ENCODE measurements at regions not wholly inside any gene's neighbourhood (a gene's known extent, or its start where the extent isn't known, plus 50 kb on each side); places are given as distances from the start of the nearest gene placed in this dataset.

DNA sequence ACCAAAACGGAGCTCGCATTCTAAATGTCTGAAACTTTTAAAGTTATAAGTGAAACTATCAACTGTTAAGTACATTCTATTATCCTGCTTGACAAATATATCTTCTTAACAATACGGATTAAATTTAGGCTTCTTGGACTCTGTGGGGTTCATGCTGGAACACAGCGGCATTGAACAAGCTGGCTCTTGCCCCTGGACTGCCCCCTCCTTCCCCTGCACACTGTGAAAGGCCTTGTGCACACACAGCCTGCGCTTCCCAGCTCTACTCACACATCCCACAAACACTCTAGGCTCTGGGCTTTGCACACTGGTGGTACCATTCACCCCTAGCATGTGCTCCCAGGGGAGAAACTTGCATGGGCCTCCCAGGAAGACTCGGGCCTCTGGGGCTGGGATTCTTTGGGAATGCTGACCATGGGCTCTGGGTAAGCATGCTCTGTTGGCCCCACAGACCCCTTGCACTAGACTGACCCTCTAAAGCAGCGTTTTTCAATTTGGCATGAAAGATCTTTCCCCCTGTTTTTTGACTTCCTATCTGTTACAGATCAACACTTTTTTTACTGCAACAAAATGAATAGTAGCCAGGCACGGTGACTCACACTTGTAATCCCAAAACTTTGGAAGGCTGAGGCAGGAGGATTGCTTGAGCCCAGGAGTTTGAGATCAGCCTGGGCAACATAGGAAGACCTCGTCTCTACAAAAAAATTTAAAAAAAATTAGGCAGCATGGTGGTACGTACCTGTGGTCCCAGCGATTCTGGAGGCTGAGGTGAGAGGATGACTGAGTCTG is 96.2 kb upstream of the CPM start:
- no peak overlapping the region for H3K4me2 ChIP-seq (replicated peaks; ENCODE audit: extremely low read depth, low read length, poor library complexity, severe bottlenecking)
- WGBS (ENCODE audit: insufficient coverage): 95% methylated on average over 4 of the region's 11 CpGs
- H3K27ac Mint-ChIP-seq: peak overlapping the region in 1 of 7 donors; percentile 11

DNA sequence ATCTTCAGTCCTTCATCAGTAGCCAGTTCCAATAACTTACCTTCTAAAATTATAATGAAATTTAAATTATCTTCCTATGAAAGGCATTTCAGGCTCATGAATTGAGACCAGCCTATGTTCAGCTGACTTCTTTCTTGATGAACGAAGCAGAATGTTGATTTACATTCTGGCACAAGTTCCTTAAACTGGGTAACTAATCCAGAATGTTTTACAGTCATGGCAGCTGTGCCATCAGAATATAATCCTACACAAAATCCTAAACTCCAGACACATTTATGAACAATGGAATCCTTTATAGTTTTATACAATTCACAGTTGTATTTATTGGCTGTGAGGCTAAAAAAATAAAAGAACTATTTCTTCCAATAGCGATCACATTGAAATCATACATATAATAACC is 97.3 kb upstream of the CPM start:
- no peaks in the 10 kb centered on the region for H3K79me2 ChIP-seq (ENCODE audit: insufficient read depth, low read length)
- no peaks in the 10 kb centered on the region for H3K9me3 ChIP-seq (replicated peaks in 1 of 2; ENCODE audit: control insufficient read depth in 1 of 2, insufficient read depth in 1 of 2, low read length in 2 of 2)
- no peak overlapping the region for H3K27ac Mint-ChIP-seq
- H3K9me3 Mint-ChIP-seq: peaks cover 0 to 7% (median 2%) of the 10 kb centered on the region in 7 donors
- WGBS (ENCODE audit: insufficient coverage): 100% methylated on average over 1 of the region's 2 CpGs
- H3K36me3 ChIP-seq (replicated peaks in 1 of 2; ENCODE audit: control insufficient read depth in 1 of 2, insufficient read depth in 2 of 2, low read length in 2 of 2): no peaks in the 10 kb centered on the region
- intact Hi-C loops (cut with micrococcal nuclease): no loop called here
- DNase-seq: no peak
- no peak overlapping the region for H3K9ac ChIP-seq (ENCODE audit: insufficient read depth, low read length, poor library complexity, severe bottlenecking)
- H3K4me3 Mint-ChIP-seq: no peak overlapping the region
- H3K4me2 ChIP-seq (replicated peaks; ENCODE audit: extremely low read depth, low read length, poor library complexity, severe bottlenecking): no peak overlapping the region
- peaks cover 0 to 2% (median 2%) of the 10 kb centered on the region in 3 donors for H3K27me3 Mint-ChIP-seq (ENCODE audit: low read depth in 3 of 3)
- H2AFZ ChIP-seq (ENCODE audit: insufficient read depth, low read depth, low read length, poor library complexity, severe bottlenecking): no peak overlapping the region
- H3K27me3 ChIP-seq (ENCODE audit: control insufficient read depth in 2 of 2, insufficient read depth in 2 of 2, low read length in 2 of 2): no peaks in the 10 kb centered on the region
- no peak overlapping the region for H3K27ac ChIP-seq (ENCODE audit: low read depth in 1 of 2, low read length in 2 of 2)
- H3K4me1 Mint-ChIP-seq: peaks cover 25% of the 10 kb centered on the region
- no peaks in the 10 kb centered on the region for H3K36me3 Mint-ChIP-seq
- H4K20me1 ChIP-seq (ENCODE audit: insufficient read depth, low read length): no peaks in the 10 kb centered on the region
- H3K4me1 ChIP-seq (ENCODE audit: control insufficient read depth in 1 of 2, insufficient read depth in 2 of 2, low read length in 2 of 2): peaks cover 20% of the 10 kb centered on the region in 2 donors
- TF ChIP-seq, protein P1, sequence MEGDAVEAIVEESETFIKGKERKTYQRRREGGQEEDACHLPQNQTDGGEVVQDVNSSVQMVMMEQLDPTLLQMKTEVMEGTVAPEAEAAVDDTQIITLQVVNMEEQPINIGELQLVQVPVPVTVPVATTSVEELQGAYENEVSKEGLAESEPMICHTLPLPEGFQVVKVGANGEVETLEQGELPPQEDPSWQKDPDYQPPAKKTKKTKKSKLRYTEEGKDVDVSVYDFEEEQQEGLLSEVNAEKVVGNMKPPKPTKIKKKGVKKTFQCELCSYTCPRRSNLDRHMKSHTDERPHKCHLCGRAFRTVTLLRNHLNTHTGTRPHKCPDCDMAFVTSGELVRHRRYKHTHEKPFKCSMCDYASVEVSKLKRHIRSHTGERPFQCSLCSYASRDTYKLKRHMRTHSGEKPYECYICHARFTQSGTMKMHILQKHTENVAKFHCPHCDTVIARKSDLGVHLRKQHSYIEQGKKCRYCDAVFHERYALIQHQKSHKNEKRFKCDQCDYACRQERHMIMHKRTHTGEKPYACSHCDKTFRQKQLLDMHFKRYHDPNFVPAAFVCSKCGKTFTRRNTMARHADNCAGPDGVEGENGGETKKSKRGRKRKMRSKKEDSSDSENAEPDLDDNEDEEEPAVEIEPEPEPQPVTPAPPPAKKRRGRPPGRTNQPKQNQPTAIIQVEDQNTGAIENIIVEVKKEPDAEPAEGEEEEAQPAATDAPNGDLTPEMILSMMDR (IDR thresholded peaks at IDR 0.05): no peak
- no peak overlapping the region for H3K4me3 ChIP-seq (replicated peaks in 1 of 3; ENCODE audit: low read depth in 2 of 3, low read length in 3 of 3)

More for the DNA sequence above, 96.2 kb upstream of the CPM start:
- no peak overlapping the region for H3K9ac ChIP-seq (ENCODE audit: insufficient read depth, low read length, poor library complexity, severe bottlenecking)
- Mint-ChIP-seq H3K9me3 (peaks cover 0 to 7% (median 2%) of the 10 kb centered on the region in 7 donors), H3K4me3 (no peak overlapping the region), H3K27me3 (ENCODE audit: low read depth in 3 of 3) (peaks cover 0 to 2% (median 2%) of the 10 kb centered on the region in 3 donors), H3K4me1 (peaks cover 25% of the 10 kb centered on the region), H3K36me3 (no peaks in the 10 kb centered on the region)
- H3K4me3 ChIP-seq (replicated peaks in 1 of 3; ENCODE audit: low read depth in 2 of 3, low read length in 3 of 3): no peak overlapping the region
- H3K27ac ChIP-seq (ENCODE audit: low read depth in 1 of 2, low read length in 2 of 2): no peak overlapping the region
- no peaks in the 10 kb centered on the region for H3K36me3 ChIP-seq (replicated peaks in 1 of 2; ENCODE audit: control insufficient read depth in 1 of 2, insufficient read depth in 2 of 2, low read length in 2 of 2)
- H3K79me2 ChIP-seq (ENCODE audit: insufficient read depth, low read length): no peaks in the 10 kb centered on the region
- no peak overlapping the region for H2AFZ ChIP-seq (ENCODE audit: insufficient read depth, low read depth, low read length, poor library complexity, severe bottlenecking)
- DNase-seq: no peak
- peaks cover 20% of the 10 kb centered on the region in 2 donors for H3K4me1 ChIP-seq (ENCODE audit: control insufficient read depth in 1 of 2, insufficient read depth in 2 of 2, low read length in 2 of 2)
- TF ChIP-seq, protein P1 (IDR thresholded peaks at IDR 0.05): no peak
- H3K9me3 ChIP-seq (replicated peaks in 1 of 2; ENCODE audit: control insufficient read depth in 1 of 2, insufficient read depth in 1 of 2, low read length in 2 of 2): no peaks in the 10 kb centered on the region
- no peaks in the 10 kb centered on the region for H3K27me3 ChIP-seq (ENCODE audit: control insufficient read depth in 2 of 2, insufficient read depth in 2 of 2, low read length in 2 of 2)
- no peaks in the 10 kb centered on the region for H4K20me1 ChIP-seq (ENCODE audit: insufficient read depth, low read length)
- intact Hi-C loops (cut with micrococcal nuclease): no loop called here

Measured in CD14-positive monocyte (primary cell).